Glutamatergic neuron (in vitro differentiated cells): ENCODE measurements at regions not wholly inside any gene's neighbourhood (a gene's known extent, or its start where the extent isn't known, plus 50 kb on each side); places are given as distances from the start of the nearest gene placed in this dataset.
A peak's percentile ranks its signal among the peaks of the same experiment; 100 is the strongest.

ENCODE experiments used
- DNase-seq: peaks from one replicate; pipeline ENCODE4 v3.0.0; 2022
- H3K27ac Mint-ChIP-seq: one replicate; pipeline ENCODE4 v1.8.0; 2020; ENCODE audit warnings: mild to moderate bottlenecking, mixed read lengths, inconsistent platforms; ENCODE audit not compliant: unreplicated experiment
- H3K27me3 Mint-ChIP-seq: one replicate; pipeline ENCODE4 v1.8.0; 2020; ENCODE audit warnings: mild to moderate bottlenecking, moderate library complexity, mixed read lengths, inconsistent platforms; ENCODE audit not compliant: unreplicated experiment
- H3K36me3 Mint-ChIP-seq: one replicate; pipeline ENCODE4 v1.8.0; 2020; ENCODE audit warnings: mild to moderate bottlenecking, mixed read lengths, inconsistent platforms; ENCODE audit not compliant: unreplicated experiment
- H3K4me1 Mint-ChIP-seq: one replicate; pipeline ENCODE4 v1.8.0; 2020; ENCODE audit warnings: mild to moderate bottlenecking, low read depth, mixed read lengths, inconsistent platforms; ENCODE audit not compliant: unreplicated experiment
- H3K4me3 Mint-ChIP-seq: one replicate; pipeline ENCODE4 v1.8.0; 2020; ENCODE audit warnings: mild to moderate bottlenecking, mixed read lengths, inconsistent platforms; ENCODE audit not compliant: unreplicated experiment
- H3K9me3 Mint-ChIP-seq: one replicate; pipeline ENCODE4 v1.8.0; 2020; ENCODE audit warnings: mild to moderate bottlenecking, moderate library complexity, mixed read lengths, inconsistent platforms; ENCODE audit not compliant: unreplicated experiment
- TF ChIP-seq, protein P1 (sequence below): fragments of 200-600 bp; sonication (generic); IDR thresholded peaks from one replicate; pipeline ENCODE4 v1.5.0; 2021; ENCODE audit not compliant: partially characterized antibody, unreplicated experiment

DNA sequence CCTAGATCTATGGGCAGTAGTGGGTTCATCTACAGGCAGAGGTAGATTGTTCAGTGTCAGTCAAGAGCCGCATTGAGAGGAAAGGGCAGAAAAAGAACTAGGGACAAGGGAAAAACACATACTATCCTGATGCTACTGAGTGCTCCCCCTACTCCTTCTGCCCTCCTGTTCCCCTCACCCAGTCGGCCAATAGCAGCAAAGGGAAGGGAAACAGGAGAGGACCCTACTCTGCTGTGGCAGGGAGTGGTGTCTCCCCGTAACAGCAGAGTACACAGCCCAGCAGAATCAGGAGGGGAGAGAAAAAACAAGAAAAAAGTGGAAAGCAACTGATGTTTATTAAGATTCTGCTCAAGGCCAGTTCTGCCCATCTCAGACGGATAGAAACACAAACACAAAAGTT lies 136.1 kb upstream of the CCDC150 start:
- TF ChIP-seq, protein P1, sequence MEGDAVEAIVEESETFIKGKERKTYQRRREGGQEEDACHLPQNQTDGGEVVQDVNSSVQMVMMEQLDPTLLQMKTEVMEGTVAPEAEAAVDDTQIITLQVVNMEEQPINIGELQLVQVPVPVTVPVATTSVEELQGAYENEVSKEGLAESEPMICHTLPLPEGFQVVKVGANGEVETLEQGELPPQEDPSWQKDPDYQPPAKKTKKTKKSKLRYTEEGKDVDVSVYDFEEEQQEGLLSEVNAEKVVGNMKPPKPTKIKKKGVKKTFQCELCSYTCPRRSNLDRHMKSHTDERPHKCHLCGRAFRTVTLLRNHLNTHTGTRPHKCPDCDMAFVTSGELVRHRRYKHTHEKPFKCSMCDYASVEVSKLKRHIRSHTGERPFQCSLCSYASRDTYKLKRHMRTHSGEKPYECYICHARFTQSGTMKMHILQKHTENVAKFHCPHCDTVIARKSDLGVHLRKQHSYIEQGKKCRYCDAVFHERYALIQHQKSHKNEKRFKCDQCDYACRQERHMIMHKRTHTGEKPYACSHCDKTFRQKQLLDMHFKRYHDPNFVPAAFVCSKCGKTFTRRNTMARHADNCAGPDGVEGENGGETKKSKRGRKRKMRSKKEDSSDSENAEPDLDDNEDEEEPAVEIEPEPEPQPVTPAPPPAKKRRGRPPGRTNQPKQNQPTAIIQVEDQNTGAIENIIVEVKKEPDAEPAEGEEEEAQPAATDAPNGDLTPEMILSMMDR, result no peak
- H3K9me3 Mint-ChIP-seq, result peaks cover 8% of the 10 kb centered on the region
- peaks cover 4% of the 10 kb centered on the region for H3K36me3 Mint-ChIP-seq
- H3K4me1 Mint-ChIP-seq, result peaks cover 31% of the 10 kb centered on the region
- no peak for DNase-seq
- H3K27ac Mint-ChIP-seq, result no peak overlapping the region
- H3K27me3 Mint-ChIP-seq, result peaks cover 1% of the 10 kb centered on the region
- no peak overlapping the region for H3K4me3 Mint-ChIP-seq

DNA sequence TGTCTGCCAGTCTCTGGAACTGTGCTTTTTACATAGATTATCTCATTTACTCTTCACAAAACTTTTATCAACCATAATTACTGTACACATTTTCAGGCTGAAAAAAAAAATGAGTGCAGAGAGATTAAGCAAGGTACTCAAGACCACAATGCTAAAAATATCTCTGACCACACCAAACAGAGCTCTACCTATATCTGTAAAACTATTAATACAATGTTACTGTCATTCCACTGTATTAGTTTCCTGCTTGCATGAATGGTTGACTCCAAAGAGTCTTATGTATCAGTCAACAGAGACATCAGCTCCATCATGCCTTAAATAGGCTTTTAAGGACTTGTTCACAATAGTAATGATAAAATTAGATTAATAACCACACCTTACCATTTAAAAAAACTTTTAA lies 134.7 kb upstream of the CCDC150 start:
- Mint-ChIP-seq H3K9me3 (peaks cover 2% of the 10 kb centered on the region), H3K36me3 (peaks cover under 1% of the 10 kb centered on the region), H3K4me1 (peaks cover 34% of the 10 kb centered on the region), H3K27me3 (peaks cover 1% of the 10 kb centered on the region), H3K4me3 (no peak overlapping the region), H3K27ac (no peak overlapping the region)
- TF ChIP-seq, protein P1, result no peak
- DNase-seq, result no peak

DNA sequence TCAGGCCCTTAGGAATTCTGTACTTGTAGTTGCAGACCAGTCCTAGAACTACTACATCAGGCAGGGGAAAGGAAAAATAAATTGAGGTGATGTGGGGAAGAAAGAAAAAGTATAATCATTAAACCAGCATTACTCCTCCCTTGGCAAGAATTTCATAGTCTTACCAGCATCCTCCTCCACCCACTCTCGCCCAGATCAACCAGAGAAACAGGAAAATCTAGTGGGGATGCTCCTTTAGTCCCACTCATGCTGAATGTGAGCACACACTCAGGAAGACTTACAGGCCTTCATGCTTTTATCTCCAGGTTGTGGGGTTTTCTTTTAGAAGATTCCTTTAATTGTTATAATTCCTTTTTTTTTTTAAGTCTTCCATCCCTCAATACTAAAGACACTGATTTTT lies 129.3 kb upstream of the CCDC150 start:
- Mint-ChIP-seq H3K4me3 (no peak overlapping the region), H3K27ac (peak overlapping the region; percentile 52), H3K4me1 (peaks cover 40% of the 10 kb centered on the region), H3K27me3 (peaks cover 8% of the 10 kb centered on the region), H3K36me3 (no peaks in the 10 kb centered on the region), H3K9me3 (peaks cover 3% of the 10 kb centered on the region)
- TF ChIP-seq, protein P1, result no peak
- DNase-seq, result no peak

DNA sequence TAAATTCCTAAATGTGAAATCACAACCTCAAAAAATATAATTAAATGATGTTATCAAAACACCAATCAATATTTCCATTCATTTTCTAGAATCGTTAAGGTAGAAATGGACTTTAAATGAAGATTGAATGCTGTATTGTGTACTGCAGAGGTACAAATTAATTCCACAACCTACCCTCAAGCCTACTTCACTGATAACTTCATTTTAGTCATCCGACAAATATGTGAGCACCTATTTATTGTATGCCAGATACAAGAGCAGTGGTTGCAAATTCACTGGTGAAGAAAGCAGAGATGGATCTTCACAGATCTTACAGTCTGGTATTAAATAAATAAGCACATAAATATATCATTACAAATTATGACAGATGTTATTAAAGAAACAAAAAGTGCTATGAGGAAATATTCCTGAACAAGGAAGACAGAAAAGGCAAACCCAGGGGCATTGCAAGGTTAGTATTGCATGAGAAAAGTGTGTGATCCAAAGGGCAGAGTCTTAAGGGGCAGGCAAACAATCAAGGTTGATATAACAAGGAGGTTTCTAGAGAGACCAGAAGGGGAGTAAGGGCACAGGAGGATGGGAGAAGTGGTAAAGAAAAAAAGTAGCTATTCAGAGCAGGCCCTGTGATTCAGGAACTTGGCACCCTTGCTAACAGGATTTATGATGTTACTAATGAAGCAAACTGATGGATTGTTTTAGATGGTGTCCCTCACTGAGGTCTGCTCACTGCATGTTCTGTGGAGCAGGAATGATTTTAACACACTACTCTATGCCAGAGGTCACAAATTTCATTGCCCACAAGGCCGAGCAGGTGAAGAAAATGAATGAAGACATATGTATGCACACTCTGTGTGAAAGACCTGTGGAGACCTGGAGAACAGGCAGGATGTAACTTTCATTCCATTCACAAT lies 128.0 kb upstream of the CCDC150 start:
- H3K4me1 Mint-ChIP-seq, result peaks cover 44% of the 10 kb centered on the region
- TF ChIP-seq, protein P1, result no peak

DNA sequence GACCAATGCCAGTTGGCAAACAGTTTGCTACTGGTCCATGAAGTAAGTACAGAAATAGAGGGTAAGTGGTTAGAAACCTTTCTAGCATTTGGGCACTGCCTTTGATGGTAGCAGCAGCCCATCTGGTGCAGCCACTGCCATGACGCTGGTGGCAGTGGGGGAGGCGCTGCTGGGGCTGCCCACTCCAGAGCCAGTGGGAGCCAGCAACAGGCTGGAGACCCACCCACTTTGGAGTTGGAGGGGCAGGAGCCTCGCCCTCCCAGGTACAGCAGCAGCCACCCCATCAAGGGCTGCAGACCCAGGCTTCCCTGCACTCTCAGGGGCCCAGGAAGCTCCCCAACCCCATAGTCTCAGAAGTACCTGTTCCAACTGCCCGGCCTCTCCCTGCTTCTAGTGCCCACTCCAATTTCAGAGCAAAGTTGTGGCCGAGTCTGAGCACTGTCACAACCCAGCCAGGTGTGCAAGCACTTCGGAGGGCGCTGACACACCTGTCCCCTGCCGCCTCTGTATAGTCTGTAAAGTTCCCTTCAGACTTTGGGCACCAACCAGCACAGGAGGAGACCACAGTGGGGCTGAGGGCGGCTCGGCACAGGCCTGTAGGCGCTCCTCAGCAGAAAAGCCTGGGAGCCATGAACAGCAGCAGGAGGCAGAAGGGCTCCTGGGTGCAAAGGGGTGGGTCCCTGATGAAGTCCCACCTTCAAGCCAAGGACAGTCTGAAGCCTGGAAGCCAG lies 125.6 kb upstream of the CCDC150 start:
- no peaks in the 10 kb centered on the region for H3K36me3 Mint-ChIP-seq
- H3K4me3 Mint-ChIP-seq, result no peak overlapping the region
- peak overlapping the region; percentile 52 for H3K27ac Mint-ChIP-seq
- H3K4me1 Mint-ChIP-seq, result peaks cover 40% of the 10 kb centered on the region
- no peak for DNase-seq
- TF ChIP-seq, protein P1, result no peak
- H3K9me3 Mint-ChIP-seq, result peaks cover 10% of the 10 kb centered on the region
- peaks cover 10% of the 10 kb centered on the region for H3K27me3 Mint-ChIP-seq

More for the DNA sequence above, 128.0 kb upstream of the CCDC150 start:
- Mint-ChIP-seq H3K27me3 (peaks cover 10% of the 10 kb centered on the region), H3K9me3 (peaks cover 6% of the 10 kb centered on the region), H3K36me3 (no peaks in the 10 kb centered on the region), H3K27ac (no peak overlapping the region), H3K4me3 (peak overlapping the region; percentile 3)
- DNase-seq, result no peak
